Activated CD8-positive, alpha-beta T cell treated with anti-CD3 and anti-CD28 coated beads, Interleukin-2, amount 10 ng/mL, durations not matched to agents 7 days and 5 days (primary cell): ENCODE measurements at regions not wholly inside any gene's neighbourhood (a gene's known extent, or its start where the extent isn't known, plus 50 kb on each side); places are given as distances from the start of the nearest gene placed in this dataset.
"Not testable (repeated sequence)": the region's sequence is repeated elsewhere in the genome, so short reads cannot be mapped to it uniquely, and the experiment has no call there.

Experiments
- ATAC-seq: fragments of 150-1000 bp; cut with Tn5 transposase; one replicate; pipeline ENCODE4 v1.10.0; 2021; ENCODE audit warnings: moderate library complexity
- CTCF ChIA-PET: fragments of 350-600 bp; sonication (Branson Sonifier 250); formaldehyde crosslinking; loops from one replicate; lab custom pipeline; 2021; ENCODE audit warnings: antibody characterized with exemption; lab: Charles Lee
- POLR2A ChIA-PET: fragments of 350-600 bp; sonication (Branson Sonifier 250); formaldehyde crosslinking; loops from one replicate; lab custom pipeline; 2021; ENCODE audit warnings: antibody characterized with exemption; lab: Charles Lee
- DNase-seq: peaks from one replicate; pipeline ENCODE4 v3.0.0-alpha.2; 2020
- H3K27ac Mint-ChIP-seq: one replicate; pipeline ENCODE4 v1.8.0; 2021; ENCODE audit warnings: mild to moderate bottlenecking, mixed read lengths
- H3K27me3 Mint-ChIP-seq: one replicate; pipeline ENCODE4 v1.8.0; 2021; ENCODE audit warnings: low read depth, mixed read lengths
- H3K36me3 Mint-ChIP-seq: one replicate; pipeline ENCODE4 v1.8.0; 2021; ENCODE audit warnings: low read depth, mixed read lengths
- H3K4me1 Mint-ChIP-seq: one replicate; pipeline ENCODE4 v1.8.0; 2021; ENCODE audit warnings: low read depth, mixed read lengths
- H3K4me3 Mint-ChIP-seq: one replicate; pipeline ENCODE4 v1.8.0; 2021; ENCODE audit warnings: mild to moderate bottlenecking, mixed read lengths
- H3K9me3 Mint-ChIP-seq: one replicate; pipeline ENCODE4 v1.8.0; 2022; ENCODE audit warnings: mixed read lengths; ENCODE audit not compliant: insufficient read depth

GRCh38 chr20:30406370-30406769 lies 851.1 kb upstream of the DEFB115 start:
- H3K4me3 Mint-ChIP-seq, H3K27ac Mint-ChIP-seq, DNase-seq, ATAC-seq, H3K27me3 Mint-ChIP-seq, H3K4me1 Mint-ChIP-seq, CTCF ChIA-PET, POLR2A ChIA-PET: not testable (repeated sequence)
- peaks cover 18% of the 10 kb centered on the region for H3K9me3 Mint-ChIP-seq
- peaks cover 28% of the 10 kb centered on the region for H3K36me3 Mint-ChIP-seq

GRCh38 chr20:30412972-30413371 lies 844.5 kb upstream of the DEFB115 start:
- H3K27me3 Mint-ChIP-seq = no peaks in the 10 kb centered on the region
- H3K4me3 Mint-ChIP-seq = no peak overlapping the region
- H3K9me3 Mint-ChIP-seq = peaks cover 14% of the 10 kb centered on the region
- H3K4me1 Mint-ChIP-seq = no peaks in the 10 kb centered on the region
- CTCF ChIA-PET = no interaction called here
- H3K36me3 Mint-ChIP-seq = peaks cover under 1% of the 10 kb centered on the region
- POLR2A ChIA-PET = no interaction called here
- no peak for DNase-seq
- H3K27ac Mint-ChIP-seq = no peak overlapping the region
- no peak for ATAC-seq

- DNase-seq, H3K27me3 Mint-ChIP-seq, CTCF ChIA-PET, H3K36me3 Mint-ChIP-seq, H3K27ac Mint-ChIP-seq, H3K4me1 Mint-ChIP-seq, POLR2A ChIA-PET, ATAC-seq, H3K4me3 Mint-ChIP-seq: not testable (repeated sequence)
- peaks cover 13% of the 10 kb centered on the region for H3K9me3 Mint-ChIP-seq
These were observed 840.1 kb upstream of the DEFB115 start for GRCh38 chr20:30417387-30417786.

- H3K4me3 Mint-ChIP-seq, H3K27me3 Mint-ChIP-seq, DNase-seq, POLR2A ChIA-PET, H3K4me1 Mint-ChIP-seq, H3K27ac Mint-ChIP-seq, H3K36me3 Mint-ChIP-seq, CTCF ChIA-PET, ATAC-seq: not testable (repeated sequence)
- peaks cover 13% of the 10 kb centered on the region for H3K9me3 Mint-ChIP-seq
These were observed 839.1 kb upstream of the DEFB115 start for GRCh38 chr20:30418378-30418777.

- no peak overlapping the region for H3K4me3 Mint-ChIP-seq
- H3K27ac Mint-ChIP-seq = no peak overlapping the region
- no peaks in the 10 kb centered on the region for H3K27me3 Mint-ChIP-seq
- POLR2A ChIA-PET = no interaction called here
- H3K9me3 Mint-ChIP-seq = peaks cover 16% of the 10 kb centered on the region
- no peak for ATAC-seq
- no peaks in the 10 kb centered on the region for H3K36me3 Mint-ChIP-seq
- CTCF ChIA-PET = no interaction called here
- H3K4me1 Mint-ChIP-seq = no peaks in the 10 kb centered on the region
- no peak for DNase-seq
These were observed 838.0 kb upstream of the DEFB115 start for GRCh38 chr20:30419466-30419865.

- ATAC-seq, CTCF ChIA-PET, H3K4me1 Mint-ChIP-seq, H3K36me3 Mint-ChIP-seq, DNase-seq, H3K27ac Mint-ChIP-seq, POLR2A ChIA-PET, H3K4me3 Mint-ChIP-seq, H3K27me3 Mint-ChIP-seq: not testable (repeated sequence)
- H3K9me3 Mint-ChIP-seq = peaks cover 19% of the 10 kb centered on the region
These were observed 837.5 kb upstream of the DEFB115 start for GRCh38 chr20:30419871-30420420.
